ENCODE measurements at regions not wholly inside any gene's neighbourhood (a gene's known extent, or its start where the extent isn't known, plus 50 kb on each side); places are given as distances from the start of the nearest gene placed in this dataset.

DNA sequence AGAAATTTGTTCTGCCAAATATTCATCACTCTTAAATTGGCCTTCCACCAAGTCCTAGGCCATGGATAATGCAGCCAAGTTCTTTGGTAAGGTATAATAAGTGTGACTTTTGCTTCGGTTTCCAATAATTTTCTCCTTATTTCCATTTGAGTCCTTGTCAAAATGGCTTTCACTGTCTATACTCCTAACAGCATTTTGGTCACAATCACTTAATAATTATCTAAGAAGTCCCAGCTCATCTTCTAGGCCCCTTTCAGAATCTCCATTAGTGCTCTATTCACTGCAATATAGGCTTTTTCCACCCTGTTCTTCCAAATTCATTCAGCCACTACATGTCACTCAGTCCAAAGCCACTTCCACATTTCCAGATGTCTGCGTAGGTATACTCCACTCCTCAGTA lies 51.0 kb upstream of the SPIN4 start:
- TF ChIP-seq, protein P1, sequence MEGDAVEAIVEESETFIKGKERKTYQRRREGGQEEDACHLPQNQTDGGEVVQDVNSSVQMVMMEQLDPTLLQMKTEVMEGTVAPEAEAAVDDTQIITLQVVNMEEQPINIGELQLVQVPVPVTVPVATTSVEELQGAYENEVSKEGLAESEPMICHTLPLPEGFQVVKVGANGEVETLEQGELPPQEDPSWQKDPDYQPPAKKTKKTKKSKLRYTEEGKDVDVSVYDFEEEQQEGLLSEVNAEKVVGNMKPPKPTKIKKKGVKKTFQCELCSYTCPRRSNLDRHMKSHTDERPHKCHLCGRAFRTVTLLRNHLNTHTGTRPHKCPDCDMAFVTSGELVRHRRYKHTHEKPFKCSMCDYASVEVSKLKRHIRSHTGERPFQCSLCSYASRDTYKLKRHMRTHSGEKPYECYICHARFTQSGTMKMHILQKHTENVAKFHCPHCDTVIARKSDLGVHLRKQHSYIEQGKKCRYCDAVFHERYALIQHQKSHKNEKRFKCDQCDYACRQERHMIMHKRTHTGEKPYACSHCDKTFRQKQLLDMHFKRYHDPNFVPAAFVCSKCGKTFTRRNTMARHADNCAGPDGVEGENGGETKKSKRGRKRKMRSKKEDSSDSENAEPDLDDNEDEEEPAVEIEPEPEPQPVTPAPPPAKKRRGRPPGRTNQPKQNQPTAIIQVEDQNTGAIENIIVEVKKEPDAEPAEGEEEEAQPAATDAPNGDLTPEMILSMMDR (IDR thresholded peaks at IDR 0.05; ENCODE audit: insufficient read depth, low read length) = no peak
- no peak overlapping the region for H3K4me3 ChIP-seq (ENCODE audit: low read depth, low read length)
- peak; percentile 0 for DNase-seq (ENCODE audit: low read depth)
